ENCODE measurements at regions not wholly inside any gene's neighbourhood (a gene's known extent, or its start where the extent isn't known, plus 50 kb on each side); places are given as distances from the start of the nearest gene placed in this dataset.

DNA sequence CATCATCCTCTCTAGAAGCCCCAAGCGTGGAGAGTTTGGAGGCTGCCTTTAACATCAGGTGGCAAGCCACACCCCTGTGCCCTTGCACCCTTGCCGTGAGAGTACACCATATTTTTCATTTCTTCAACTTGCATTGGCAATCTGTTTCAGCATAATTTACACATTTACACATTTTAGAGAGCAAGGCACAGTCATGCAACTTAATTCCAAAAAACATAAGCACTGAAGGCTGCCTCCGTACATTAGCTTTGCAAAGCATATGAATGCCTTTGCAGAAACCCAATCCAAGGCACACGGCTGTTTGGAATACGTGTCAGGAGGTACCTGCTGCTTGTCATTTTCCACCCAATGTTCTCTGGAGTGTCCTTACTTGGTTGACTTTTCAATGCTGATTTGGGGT is 833.1 kb downstream of the VRK1 start:
- no peak for TF ChIP-seq EZH2 (IDR thresholded peaks at IDR 0.05; ENCODE audit: insufficient read depth, poor library complexity, severe bottlenecking)
- TF ChIP-seq EZH2phosphoT487 (IDR thresholded peaks at IDR 0.05; ENCODE audit: insufficient read depth, low read depth): no peak

Data from GM23248 (cell line).